HEK293T (cell line): ENCODE measurements at regions not wholly inside any gene's neighbourhood (a gene's known extent, or its start where the extent isn't known, plus 50 kb on each side); places are given as distances from the start of the nearest gene placed in this dataset.

Source experiments
- CTCF ChIA-PET: fragments of 350-600 bp; formaldehyde crosslinking; extraction: SDS; loops from one replicate; lab custom pipeline; 2021; ENCODE audit warnings: antibody characterized with exemption, inconsistent platforms; lab: Yijun Ruan, JAX
- POLR2A ChIA-PET: fragments of 350-600 bp; formaldehyde crosslinking; extraction: SDS; loops from one replicate; lab custom pipeline; 2020; ENCODE audit warnings: antibody characterized with exemption, inconsistent platforms; lab: Yijun Ruan, JAX
- DNase-seq: peaks from one replicate; pipeline ENCODE4 v3.0.0; 2012; ENCODE audit warnings: mixed read lengths; ENCODE audit errors: extremely low spot score
- ARNT ChIP-seq: fragments of 450-650 bp; IDR thresholded peaks from 2 replicates; pipeline ENCODE4 v1.6.1; 2017; ENCODE audit warnings: mild to moderate bottlenecking
- BHLHE40 ChIP-seq: fragments of 450-650 bp; IDR thresholded peaks from 2 replicates; pipeline ENCODE4 v1.6.1; 2016; ENCODE audit warnings: mild to moderate bottlenecking, moderate library complexity, borderline replicate concordance
- CTBP1 ChIP-seq: fragments of 450-650 bp; IDR thresholded peaks from 2 replicates; pipeline ENCODE4 v1.6.1; 2016; ENCODE audit warnings: borderline replicate concordance
- ELF4 ChIP-seq: fragments of 450-650 bp; IDR thresholded peaks from 2 replicates; pipeline ENCODE4 v1.6.1; 2017; ENCODE audit warnings: antibody characterized with exemption
- FOXA1 ChIP-seq: fragments of 450-650 bp; IDR thresholded peaks from 2 replicates; pipeline ENCODE4 v1.6.1; 2016; ENCODE audit warnings: mild to moderate bottlenecking
- FOXK2 ChIP-seq: fragments of 450-650 bp; IDR thresholded peaks from 2 replicates; pipeline ENCODE4 v1.6.1; 2016; ENCODE audit warnings: mild to moderate bottlenecking
- FOXM1 ChIP-seq: fragments of 450-650 bp; IDR thresholded peaks from 2 replicates; pipeline ENCODE4 v1.6.1; 2017; ENCODE audit warnings: mild to moderate bottlenecking, borderline replicate concordance
- HDGF ChIP-seq: fragments of 450-650 bp; IDR thresholded peaks from 2 replicates; pipeline ENCODE4 v1.6.1; 2017; ENCODE audit warnings: antibody characterized with exemption, borderline replicate concordance
- L3MBTL2 ChIP-seq: fragments of 450-650 bp; conservative IDR thresholded peaks from 2 replicates; pipeline ENCODE4 v1.6.1; 2016; ENCODE audit warnings: mild to moderate bottlenecking
- LEF1 ChIP-seq: fragments of 450-650 bp; IDR thresholded peaks from 2 replicates; pipeline ENCODE4 v1.6.1; 2017; ENCODE audit warnings: mild to moderate bottlenecking, borderline replicate concordance
- NFRKB ChIP-seq: fragments of 450-650 bp; IDR thresholded peaks from 2 replicates; pipeline ENCODE4 v1.6.1; 2016; ENCODE audit warnings: mild to moderate bottlenecking, moderate library complexity
- PKNOX1 ChIP-seq: fragments of 450-650 bp; IDR thresholded peaks from 2 replicates; pipeline ENCODE4 v1.6.1; 2016
- SP1 ChIP-seq: fragments of 450-650 bp; IDR thresholded peaks from 2 replicates; pipeline ENCODE4 v1.6.1; 2017
- SUZ12 ChIP-seq: fragments of 450-650 bp; IDR thresholded peaks from 2 replicates; pipeline ENCODE4 v1.6.1; 2016; ENCODE audit warnings: mild to moderate bottlenecking
- TARDBP ChIP-seq: fragments of 450-650 bp; IDR thresholded peaks from 2 replicates; pipeline ENCODE4 v1.6.1; 2016
- ZNF384 ChIP-seq: fragments of 450-650 bp; IDR thresholded peaks from 2 replicates; pipeline ENCODE4 v1.6.1; 2016

GRCh38 chr4:32321421-32321820, 1601.3 kb downstream of the PCDH7 start:
- ChIA-PET POLR2A (no interaction called here), CTCF (no interaction called here)
- TF ChIP-seq HDGF (no peak), SUZ12 (no peak), FOXM1 (no peak), NFRKB (no peak), ARNT (no peak), FOXK2 (no peak), CTBP1 (no peak), SP1 (no peak), FOXA1 (no peak), LEF1 (no peak), BHLHE40 (no peak)
- no peak for DNase-seq

- CTCF ChIA-PET, result interaction anchor here (0.5 kb wide), 1 partner anchor 18 kb away, joined by 3 read pairs; no protein-coding TSS in a partner anchor
- TF ChIP-seq SUZ12 (no peak), PKNOX1 (no peak), ARNT (no peak), FOXA1 (no peak), LEF1 (no peak), FOXM1 (no peak), SP1 (no peak), ELF4 (no peak), TARDBP (no peak), HDGF (no peak)
- DNase-seq, result no peak
- POLR2A ChIA-PET, result no interaction called here
Observed at GRCh38 chr4:32334759-32335158, 1614.6 kb downstream of the PCDH7 start.

- POLR2A ChIA-PET, result no interaction called here
- TF ChIP-seq TARDBP (no peak), ZNF384 (no peak), FOXK2 (no peak), L3MBTL2 (no peak), FOXM1 (no peak), ARNT (no peak), PKNOX1 (no peak), HDGF (no peak), SP1 (no peak), CTBP1 (no peak), SUZ12 (no peak), BHLHE40 (no peak), LEF1 (no peak), ELF4 (no peak), FOXA1 (no peak), NFRKB (no peak)
- CTCF ChIA-PET, result no interaction called here
- DNase-seq, result no peak
Observed at GRCh38 chr4:32337403-32337802, 1617.2 kb downstream of the PCDH7 start.

GRCh38 chr4:32340591-32340990, 1620.4 kb downstream of the PCDH7 start:
- TF ChIP-seq PKNOX1 (no peak), HDGF (no peak), FOXA1 (no peak), FOXM1 (no peak), LEF1 (no peak), TARDBP (no peak), L3MBTL2 (no peak), FOXK2 (no peak), BHLHE40 (no peak), SP1 (no peak), ARNT (no peak), NFRKB (no peak), SUZ12 (no peak), ZNF384 (no peak), ELF4 (no peak), CTBP1 (no peak)
- ChIA-PET POLR2A (no interaction called here), CTCF (no interaction called here)
- DNase-seq, result no peak

GRCh38 chr4:32341342-32341741, 1621.2 kb downstream of the PCDH7 start:
- POLR2A ChIA-PET, result no interaction called here
- TF ChIP-seq SUZ12 (no peak), FOXK2 (no peak), L3MBTL2 (no peak), FOXA1 (no peak), LEF1 (no peak), FOXM1 (no peak), ZNF384 (no peak), PKNOX1 (no peak), ELF4 (no peak), CTBP1 (no peak), NFRKB (no peak)
- CTCF ChIA-PET, result no interaction called here
- no peak for DNase-seq

GRCh38 chr4:32342054-32342453, 1621.9 kb downstream of the PCDH7 start:
- no peak for DNase-seq
- ChIA-PET CTCF (no interaction called here), POLR2A (no interaction called here)
- no peak for TF ChIP-seq ZNF384
- TF ChIP-seq HDGF, result no peak
- TF ChIP-seq SUZ12, result no peak
- TF ChIP-seq TARDBP, result no peak
- no peak for TF ChIP-seq FOXA1
- TF ChIP-seq ARNT, result no peak
- TF ChIP-seq NFRKB, result no peak
